ENCODE measurements at regions not wholly inside any gene's neighbourhood (a gene's known extent, or its start where the extent isn't known, plus 50 kb on each side); places are given as distances from the start of the nearest gene placed in this dataset.
A peak's percentile ranks its signal among the peaks of the same experiment; 100 is the strongest.

GRCh38 chr16:79312502-79312901, 288.0 kb downstream of the MAF start:
- no peak overlapping the region for H3K27ac ChIP-seq
- no peaks in the 10 kb centered on the region for H3K36me3 ChIP-seq
- ATAC-seq (ENCODE audit: low FRiP score in 2 of 2) (no peak), DNase-seq (no peak)
- H3K9me3 ChIP-seq: no peaks in the 10 kb centered on the region
- no peak overlapping the region for H3K4me3 ChIP-seq
- no peak for TF ChIP-seq POLR2A (IDR thresholded peaks at IDR 0.05)
- no peak for TF ChIP-seq POLR2AphosphoS5 (IDR thresholded peaks at IDR 0.05)
- no peak for TF ChIP-seq CTCF (IDR thresholded peaks at IDR 0.05)
- no peak for TF ChIP-seq EP300 (IDR thresholded peaks at IDR 0.05)
- no peaks in the 10 kb centered on the region for H3K4me1 ChIP-seq
- no peaks in the 10 kb centered on the region for H3K27me3 ChIP-seq
- 75 to 76% methylated on average over 11 of the region's 11 CpGs for WGBS, 2 donors

- H3K27ac ChIP-seq: no peak overlapping the region
- no peak overlapping the region for H3K4me3 ChIP-seq
- DNase-seq (no peak), ATAC-seq (ENCODE audit: low FRiP score in 2 of 2) (no peak)
- H3K36me3 ChIP-seq: no peaks in the 10 kb centered on the region
- no peaks in the 10 kb centered on the region for H3K4me1 ChIP-seq
- no peaks in the 10 kb centered on the region for H3K9me3 ChIP-seq
- H3K27me3 ChIP-seq: no peaks in the 10 kb centered on the region
- TF ChIP-seq EP300 (IDR thresholded peaks at IDR 0.05) (no peak), POLR2A (IDR thresholded peaks at IDR 0.05) (no peak), POLR2AphosphoS5 (IDR thresholded peaks at IDR 0.05) (no peak), CTCF (IDR thresholded peaks at IDR 0.05) (no peak)
- WGBS, 2 donors: 81 to 84% methylated on average over 7 of the region's 7 CpGs
Measured at GRCh38 chr16:79310710-79311109, 289.8 kb downstream of the MAF start.

- H3K36me3 ChIP-seq: no peaks in the 10 kb centered on the region
- DNase-seq: no peak
- WGBS, 2 donors: 53 to 68% methylated on average over 6 of the region's 6 CpGs
- H3K9me3 ChIP-seq: no peaks in the 10 kb centered on the region
- no peak overlapping the region for H3K4me3 ChIP-seq
- TF ChIP-seq EP300 (IDR thresholded peaks at IDR 0.05): no peak
- no peak for TF ChIP-seq POLR2A (IDR thresholded peaks at IDR 0.05)
- TF ChIP-seq POLR2AphosphoS5 (IDR thresholded peaks at IDR 0.05): no peak
- TF ChIP-seq CTCF (IDR thresholded peaks at IDR 0.05): no peak
- no peak overlapping the region for H3K27ac ChIP-seq
- H3K4me1 ChIP-seq: no peaks in the 10 kb centered on the region
- no peaks in the 10 kb centered on the region for H3K27me3 ChIP-seq
- ATAC-seq (ENCODE audit: low FRiP score in 2 of 2): no peak
Measured at GRCh38 chr16:79309606-79310005, 290.9 kb downstream of the MAF start.

GRCh38 chr16:79307214-79307613, 293.3 kb downstream of the MAF start:
- ATAC-seq (ENCODE audit: low FRiP score in 2 of 2): peak; percentile 27 to 84
- Histone ChIP-seq H3K27ac (no peak overlapping the region), H3K36me3 (no peaks in the 10 kb centered on the region), H3K4me1 (no peaks in the 10 kb centered on the region), H3K4me3 (no peak overlapping the region), H3K9me3 (no peaks in the 10 kb centered on the region), H3K27me3 (no peaks in the 10 kb centered on the region)
- DNase-seq: peak; percentile 29 to 69
- TF ChIP-seq POLR2A (IDR thresholded peaks at IDR 0.05) (no peak), EP300 (IDR thresholded peaks at IDR 0.05) (no peak), POLR2AphosphoS5 (IDR thresholded peaks at IDR 0.05) (no peak), CTCF (IDR thresholded peaks at IDR 0.05) (no peak)
- 74 to 86% methylated on average over 6 to 10 of the region's 10 CpGs for WGBS, 2 donors

- no peaks in the 10 kb centered on the region for H3K36me3 ChIP-seq
- no peaks in the 10 kb centered on the region for H3K4me1 ChIP-seq
- no peaks in the 10 kb centered on the region for H3K27me3 ChIP-seq
- ATAC-seq (ENCODE audit: low FRiP score in 2 of 2) (no peak), DNase-seq (no peak)
- no peak overlapping the region for H3K27ac ChIP-seq
- no peak for TF ChIP-seq POLR2AphosphoS5 (IDR thresholded peaks at IDR 0.05)
- TF ChIP-seq CTCF (IDR thresholded peaks at IDR 0.05): no peak
- no peak overlapping the region for H3K4me3 ChIP-seq
- no peaks in the 10 kb centered on the region for H3K9me3 ChIP-seq
- 91 to 98% methylated on average over 5 to 10 of the region's 10 CpGs for WGBS, 2 donors
Measured at GRCh38 chr16:79305074-79305473, 295.5 kb downstream of the MAF start.

Data from upper lobe of left lung (tissue), 6 donors.